Stimulated activated CD8-positive, alpha-beta memory T cell treated with anti-CD3 and anti-CD28 coated beads, Interleukin-12 subunit alpha, Interleukin-12 subunit beta, amount 100 ng/mL, for 4 hours (primary cell): ENCODE measurements at regions not wholly inside any gene's neighbourhood (a gene's known extent, or its start where the extent isn't known, plus 50 kb on each side); places are given as distances from the start of the nearest gene placed in this dataset.
"Not testable (repeated sequence)": the region's sequence is repeated elsewhere in the genome, so short reads cannot be mapped to it uniquely, and the experiment has no call there.

Experiments used
- DNase-seq: peaks from one replicate; pipeline ENCODE4 v3.0.0-alpha.2; 2020; ENCODE audit warnings: low read depth

DNA sequence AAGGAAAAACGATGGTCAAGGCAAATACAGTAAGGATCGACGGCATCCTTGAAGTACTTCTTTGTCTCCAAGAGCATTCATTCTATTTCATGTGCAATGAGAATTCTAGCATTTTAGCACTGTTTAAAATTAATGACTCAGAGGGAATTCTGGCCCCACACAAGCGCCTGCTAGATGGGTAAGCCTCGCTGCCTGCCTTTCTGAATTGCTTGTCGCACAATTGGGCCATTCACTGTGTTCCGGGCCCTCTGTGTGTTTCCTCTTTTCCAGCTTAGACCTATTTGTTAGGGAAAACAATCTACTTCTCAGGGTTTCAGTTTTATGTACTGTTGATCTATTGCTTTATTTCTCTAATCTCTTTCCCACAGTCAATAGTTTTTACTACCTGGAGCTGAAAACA, 204.7 kb upstream of the ZNF32 start:
- DNase-seq, result no peak

DNA sequence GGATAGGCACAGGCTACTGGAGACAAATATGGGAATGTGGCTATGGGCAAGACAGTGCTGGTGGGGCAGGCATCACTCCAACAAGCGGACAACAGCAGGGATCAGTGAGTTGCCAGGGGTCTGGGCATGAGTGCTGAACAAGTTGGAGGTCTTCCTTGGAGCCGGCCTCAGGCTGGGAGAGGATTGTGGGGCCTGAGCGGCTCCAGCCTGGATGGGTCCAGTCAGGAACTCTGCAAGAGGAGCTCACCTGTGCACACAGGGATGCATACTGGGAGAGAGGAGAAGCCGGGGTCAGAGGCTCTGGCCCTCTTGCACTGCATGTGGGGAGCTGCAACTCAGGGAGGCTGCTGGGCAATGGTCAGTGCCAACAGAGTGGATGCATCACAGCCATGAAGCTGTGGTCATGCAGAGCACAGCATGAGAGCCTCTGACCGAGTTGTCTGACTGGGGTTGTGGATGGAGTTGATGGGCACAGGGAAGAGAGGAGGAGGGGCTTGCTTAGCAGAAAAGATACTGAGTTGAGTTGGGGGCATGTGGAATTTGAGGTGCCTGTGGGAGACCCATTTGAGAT, 204.0 kb upstream of the ZNF32 start:
- no peak for DNase-seq

GRCh38 chr10:43852149-43852548, 203.5 kb upstream of the ZNF32 start:
- no peak for DNase-seq

- DNase-seq, result no peak
These were observed 202.3 kb upstream of the ZNF32 start for GRCh38 chr10:43851030-43851429.

GRCh38 chr10:43849551-43849950, 200.9 kb upstream of the ZNF32 start:
- no peak for DNase-seq

GRCh38 chr10:43846968-43847367, 198.3 kb upstream of the ZNF32 start:
- DNase-seq, result no peak

- DNase-seq, result no peak
These were observed 197.6 kb upstream of the ZNF32 start for GRCh38 chr10:43846187-43846680.

DNA sequence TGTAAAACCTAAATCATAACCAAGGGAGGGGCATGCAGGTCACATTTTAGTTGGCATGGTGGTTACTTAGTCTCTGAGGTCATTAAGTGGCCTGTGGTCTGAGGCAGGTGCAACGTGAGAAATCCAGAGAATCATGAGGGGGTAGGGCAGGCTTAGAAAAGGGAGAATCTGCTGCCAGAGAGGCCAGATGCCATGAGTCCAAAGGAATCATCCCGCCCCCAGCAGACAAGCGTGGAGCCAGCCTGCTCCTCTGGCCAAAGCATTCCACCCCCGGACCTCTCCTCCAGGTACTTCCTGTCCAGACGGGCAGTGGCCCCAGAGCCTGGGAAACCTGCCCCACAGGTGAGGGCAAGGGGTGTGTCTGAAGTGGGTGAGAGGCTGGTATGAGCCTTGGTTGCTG, 196.4 kb upstream of the ZNF32 start:
- DNase-seq, result no peak

- no peak for DNase-seq
These were observed 195.5 kb upstream of the ZNF32 start for GRCh38 chr10:43844221-43844620.

DNA sequence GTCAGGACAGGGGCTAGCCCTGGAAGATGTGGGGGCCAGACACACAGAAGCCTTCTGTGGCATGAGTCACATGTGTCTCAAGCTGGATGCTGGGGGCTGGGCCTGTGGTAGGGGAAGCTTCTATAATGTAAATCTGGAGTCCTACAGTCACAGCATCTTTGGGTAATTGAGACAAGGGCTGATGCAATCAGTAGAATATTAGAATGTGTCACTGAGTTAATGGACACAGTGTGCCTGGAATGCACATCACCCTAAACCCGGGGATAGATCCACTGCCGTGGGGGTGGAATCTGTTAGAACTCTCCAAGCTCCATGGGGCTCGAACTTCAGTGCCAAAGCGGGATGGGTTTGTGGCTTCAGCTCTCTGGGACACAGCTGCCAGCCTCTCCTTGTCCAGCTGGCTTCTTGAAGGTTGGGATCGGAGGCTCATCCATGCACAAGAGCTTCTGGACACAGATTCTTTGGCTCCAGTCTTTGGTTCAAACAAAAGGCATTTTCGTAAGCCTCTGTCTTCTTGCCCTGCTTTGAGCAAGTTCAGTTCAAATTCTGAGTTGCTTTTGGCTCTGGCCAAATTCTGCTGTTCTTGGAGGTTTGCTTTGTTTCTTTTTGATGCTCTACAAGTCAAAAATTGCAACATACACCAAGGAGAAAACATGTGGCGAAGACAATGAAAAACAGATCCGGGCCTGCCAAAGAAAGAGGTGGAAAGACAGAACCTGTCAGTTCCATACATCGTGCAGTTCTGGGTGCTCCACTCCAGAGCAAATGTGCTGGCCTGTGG, 194.8 kb upstream of the ZNF32 start:
- DNase-seq, result no peak

DNA sequence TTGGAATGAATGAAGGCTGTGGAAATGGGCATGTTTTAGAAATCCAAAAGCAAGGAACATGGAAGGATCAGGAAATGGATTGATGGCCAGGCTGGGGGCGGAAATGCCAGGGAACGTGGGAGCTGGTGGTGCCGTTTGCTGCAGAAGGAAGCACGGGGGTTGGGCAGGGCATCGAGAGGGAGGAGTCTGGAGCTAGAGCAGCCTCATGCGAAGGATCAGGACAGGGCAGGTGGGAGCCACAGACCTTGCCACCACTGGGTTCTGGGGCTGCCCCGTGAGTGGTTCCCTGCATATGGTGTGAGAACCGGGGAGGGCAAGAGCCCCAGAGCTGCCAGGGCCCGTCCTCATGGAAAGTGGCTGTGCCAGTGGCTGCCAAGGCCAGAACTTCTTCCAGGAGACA, 193.8 kb upstream of the ZNF32 start:
- no peak for DNase-seq

GRCh38 chr10:43842072-43842471, 193.4 kb upstream of the ZNF32 start:
- DNase-seq, result no peak

DNA sequence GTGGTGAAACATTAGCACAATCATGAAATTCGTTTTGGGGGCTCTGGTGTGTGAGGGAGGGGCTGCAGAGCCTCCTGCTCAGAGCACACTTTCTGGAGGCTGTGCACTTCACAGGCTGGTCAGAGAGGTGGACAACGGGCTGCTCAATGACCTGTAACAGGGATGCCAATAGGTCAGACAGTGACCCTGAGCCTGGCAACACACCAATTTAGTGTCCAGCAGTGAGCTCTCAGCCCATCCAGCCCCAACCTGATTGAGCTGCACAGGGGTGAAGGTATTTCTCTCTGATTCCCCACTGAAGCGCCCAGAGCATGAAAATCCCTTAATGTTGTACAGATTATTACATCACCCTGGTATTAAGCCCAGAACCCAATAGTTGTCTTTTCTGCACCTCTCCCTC, 191.3 kb upstream of the ZNF32 start:
- no peak for DNase-seq

DNA sequence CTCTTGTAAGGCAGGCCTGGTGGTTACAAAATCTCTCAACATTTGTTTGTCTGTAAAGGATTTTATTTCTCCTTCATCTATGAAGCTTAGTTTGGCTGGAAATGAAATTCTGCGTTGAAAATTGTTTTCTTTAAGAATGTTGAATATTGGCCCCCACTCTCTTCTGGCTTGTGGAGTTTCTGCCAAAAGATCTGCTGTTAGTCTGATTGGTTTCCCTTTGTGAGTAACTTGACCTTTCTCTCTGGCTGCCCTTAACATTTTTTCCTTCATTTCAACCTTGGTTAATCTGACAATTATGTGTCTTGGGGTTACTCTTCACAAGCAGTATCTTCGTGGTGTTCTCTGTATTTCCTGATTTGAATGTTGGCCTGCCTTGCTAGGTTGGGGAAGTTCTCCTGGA, 186.1 kb upstream of the ZNF32 start:
- DNase-seq, result not testable (repeated sequence)

DNA sequence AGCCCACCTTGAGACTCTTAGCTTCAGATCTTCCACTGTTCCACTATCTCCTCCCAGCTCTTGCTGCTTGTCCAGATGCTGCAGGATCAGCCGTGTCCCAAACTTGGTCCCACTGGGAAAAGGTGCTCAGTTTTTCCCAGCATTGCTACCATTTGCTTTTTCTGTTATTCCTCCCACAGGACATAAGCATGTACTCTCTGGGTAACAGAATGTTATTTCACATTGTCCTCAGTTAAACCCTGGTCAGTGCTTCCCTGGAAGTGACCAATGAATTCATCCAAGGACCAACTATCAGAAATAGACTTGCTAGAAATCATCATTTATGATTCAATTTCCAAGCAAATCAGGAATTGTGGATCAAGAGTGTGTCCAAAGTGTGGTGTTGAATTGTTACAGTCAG, 179.2 kb upstream of the ZNF32 start:
- DNase-seq, result no peak

- no peak for DNase-seq
These were observed 177.3 kb upstream of the ZNF32 start for GRCh38 chr10:43825984-43826383.

GRCh38 chr10:43825421-43825820, 176.7 kb upstream of the ZNF32 start:
- DNase-seq, result no peak

DNA sequence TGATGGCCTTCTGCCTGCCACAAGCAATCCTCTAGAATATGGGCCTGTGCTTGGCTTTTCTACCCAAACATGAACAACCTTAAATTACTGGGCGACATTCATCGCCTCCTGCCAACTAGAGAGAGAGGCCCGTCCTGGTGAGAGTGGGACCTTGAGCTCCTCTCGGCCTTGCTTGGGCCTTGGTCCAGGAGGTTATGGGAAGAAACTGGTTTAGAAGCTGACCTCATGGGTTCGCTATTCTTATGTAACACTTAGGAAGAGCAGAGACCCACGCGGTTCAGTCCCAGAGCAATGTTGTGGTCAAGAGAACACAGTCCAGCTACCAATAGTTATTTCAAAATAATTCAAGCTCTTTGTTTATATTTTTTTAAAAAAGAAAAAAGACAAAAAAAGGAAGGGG, 176.3 kb upstream of the ZNF32 start:
- no peak for DNase-seq

- no peak for DNase-seq
These were observed 174.2 kb upstream of the ZNF32 start for GRCh38 chr10:43822631-43823580.

- no peak for DNase-seq
These were observed 172.4 kb upstream of the ZNF32 start for GRCh38 chr10:43821103-43821502.

DNA sequence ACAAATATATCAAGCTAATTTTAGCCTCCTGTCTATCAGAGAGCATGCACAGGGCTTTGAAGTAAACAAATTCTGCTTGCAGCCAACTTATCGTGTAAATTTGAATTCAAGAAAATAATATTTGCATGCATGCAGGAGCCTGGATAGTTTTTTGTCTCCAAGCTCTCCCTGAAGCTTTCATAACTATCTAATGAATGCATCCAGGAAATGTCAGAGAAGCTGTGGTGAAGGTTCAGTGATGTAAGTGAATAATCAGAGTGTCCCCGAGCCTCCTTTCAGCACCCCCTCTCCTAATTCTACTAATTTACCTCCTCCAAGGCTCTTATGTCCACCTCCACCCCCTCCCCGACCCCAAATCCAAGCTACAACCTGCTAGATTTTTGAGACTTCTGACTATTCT, 172.0 kb upstream of the ZNF32 start:
- DNase-seq, result no peak

GRCh38 chr10:43819464-43820230, 171.0 kb upstream of the ZNF32 start:
- DNase-seq, result no peak
